ENCODE measurements at regions not wholly inside any gene's neighbourhood (a gene's known extent, or its start where the extent isn't known, plus 50 kb on each side); places are given as distances from the start of the nearest gene placed in this dataset.

DNA sequence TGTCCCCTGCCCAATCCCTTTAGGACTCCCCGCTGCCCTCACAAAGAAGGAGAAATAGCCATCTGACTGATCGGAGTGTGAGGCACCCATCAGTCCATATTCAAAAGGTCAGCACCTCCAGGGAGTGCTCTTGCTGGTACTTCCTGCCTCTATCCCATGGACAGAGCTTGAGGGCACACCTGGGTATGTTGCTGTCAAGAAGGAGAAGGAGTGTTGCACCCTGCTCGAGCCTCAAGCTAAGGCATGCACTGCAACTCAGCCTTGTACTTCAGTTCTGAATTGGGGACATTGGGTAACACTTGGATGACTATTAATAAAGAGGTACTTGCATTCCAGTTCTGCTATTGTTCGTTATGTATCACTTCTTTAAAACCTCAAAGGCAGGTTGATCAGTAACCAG lies 190.3 kb upstream of the ZC3H12A start:
- TF ChIP-seq, protein P1, sequence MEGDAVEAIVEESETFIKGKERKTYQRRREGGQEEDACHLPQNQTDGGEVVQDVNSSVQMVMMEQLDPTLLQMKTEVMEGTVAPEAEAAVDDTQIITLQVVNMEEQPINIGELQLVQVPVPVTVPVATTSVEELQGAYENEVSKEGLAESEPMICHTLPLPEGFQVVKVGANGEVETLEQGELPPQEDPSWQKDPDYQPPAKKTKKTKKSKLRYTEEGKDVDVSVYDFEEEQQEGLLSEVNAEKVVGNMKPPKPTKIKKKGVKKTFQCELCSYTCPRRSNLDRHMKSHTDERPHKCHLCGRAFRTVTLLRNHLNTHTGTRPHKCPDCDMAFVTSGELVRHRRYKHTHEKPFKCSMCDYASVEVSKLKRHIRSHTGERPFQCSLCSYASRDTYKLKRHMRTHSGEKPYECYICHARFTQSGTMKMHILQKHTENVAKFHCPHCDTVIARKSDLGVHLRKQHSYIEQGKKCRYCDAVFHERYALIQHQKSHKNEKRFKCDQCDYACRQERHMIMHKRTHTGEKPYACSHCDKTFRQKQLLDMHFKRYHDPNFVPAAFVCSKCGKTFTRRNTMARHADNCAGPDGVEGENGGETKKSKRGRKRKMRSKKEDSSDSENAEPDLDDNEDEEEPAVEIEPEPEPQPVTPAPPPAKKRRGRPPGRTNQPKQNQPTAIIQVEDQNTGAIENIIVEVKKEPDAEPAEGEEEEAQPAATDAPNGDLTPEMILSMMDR (IDR thresholded peaks at IDR 0.05) = no peak
- no peak for TF ChIP-seq EZH2 (IDR thresholded peaks at IDR 0.05; ENCODE audit: borderline replicate concordance, insufficient read depth, low read depth, low read length, poor library complexity, severe bottlenecking)
